Fibroblast of mammary gland (primary cell): ENCODE measurements at regions not wholly inside any gene's neighbourhood (a gene's known extent, or its start where the extent isn't known, plus 50 kb on each side); places are given as distances from the start of the nearest gene placed in this dataset.

Source experiments
- DNase-seq: peaks from one replicate; pipeline ENCODE4 v3.0.0-alpha.2; 2010; ENCODE audit warnings: low read depth
- H3K4me3 ChIP-seq: 2 replicates; pipeline ENCODE4 v1.5.1; 2011; ENCODE audit warnings: low read depth, mild to moderate bottlenecking, low read length, moderate library complexity; ENCODE audit not compliant: control insufficient read depth
- CTCF ChIP-seq: conservative IDR thresholded peaks from 2 replicates; pipeline ENCODE4 v1.5.1; 2011; ENCODE audit warnings: low read depth, low read length, inconsistent platforms; ENCODE audit not compliant: control insufficient read depth, insufficient read depth

- no peak for DNase-seq
- H3K4me3 ChIP-seq: no peak overlapping the region
- TF ChIP-seq CTCF: no peak
Observed at GRCh38 chr2:236671896-236672562, 102.4 kb downstream of the ACKR3 start.

GRCh38 chr2:236672606-236673005 is 103.0 kb downstream of the ACKR3 start:
- H3K4me3 ChIP-seq: no peak overlapping the region
- DNase-seq: no peak
- no peak for TF ChIP-seq CTCF

GRCh38 chr2:236673126-236673822 is 103.6 kb downstream of the ACKR3 start:
- no peak overlapping the region for H3K4me3 ChIP-seq
- no peak for TF ChIP-seq CTCF
- DNase-seq: no peak

GRCh38 chr2:236673823-236674185 is 104.2 kb downstream of the ACKR3 start:
- H3K4me3 ChIP-seq: no peak overlapping the region
- TF ChIP-seq CTCF: no peak

GRCh38 chr2:236674238-236674637 is 104.6 kb downstream of the ACKR3 start:
- no peak for TF ChIP-seq CTCF
- no peak for DNase-seq
- H3K4me3 ChIP-seq: no peak overlapping the region

More at GRCh38 chr2:236673823-236674185, 104.2 kb downstream of the ACKR3 start:
- DNase-seq: no peak

GRCh38 chr2:236674646-236675045 is 105.0 kb downstream of the ACKR3 start:
- TF ChIP-seq CTCF: no peak
- no peak overlapping the region for H3K4me3 ChIP-seq
- DNase-seq: no peak
